Sigmoid colon (tissue), 6 donors: ENCODE measurements at regions not wholly inside any gene's neighbourhood (a gene's known extent, or its start where the extent isn't known, plus 50 kb on each side); places are given as distances from the start of the nearest gene placed in this dataset.

Experiments
- DNase-seq: peaks from one replicate; pipeline ENCODE4 v3.0.0-alpha.2; 2019
- H3K27ac ChIP-seq, 4 donors: fragments of 200-600 bp; sonication (generic); one replicate each; pipeline ENCODE4 v1.5.1; 2016 to 2019; ENCODE audit warnings: mild to moderate bottlenecking in 1 of 4
- H3K27me3 ChIP-seq, 3 donors: fragments of 200-600 bp; sonication (generic); one replicate each; pipeline ENCODE4 v1.5.1; 2019; ENCODE audit warnings: mild to moderate bottlenecking in 1 of 3
- H3K36me3 ChIP-seq, 4 donors: fragments of 200-600 bp; sonication (generic); one replicate each; pipeline ENCODE4 v1.5.1; 2016 to 2019
- H3K4me1 ChIP-seq, 4 donors: fragments of 200-600 bp; sonication (generic); one replicate each; pipeline ENCODE4 v1.5.1; 2017 to 2019
- H3K4me3 ChIP-seq, 4 donors: fragments of 200-600 bp; sonication (generic); one replicate each; pipeline ENCODE4 v1.5.1; 2017 to 2019; ENCODE audit warnings: mild to moderate bottlenecking in 2 of 4, moderate library complexity in 1 of 4
- H3K9me3 ChIP-seq, 4 donors: fragments of 200-600 bp in 3 of 4; sonication (generic) in 3 of 4; one replicate each; pipeline versions ENCODE4 v1.5.1 to v1.6.1; 2013 to 2019
- EP300 ChIP-seq, 4 donors: sonication (generic); formaldehyde crosslinking; IDR thresholded peaks; one replicate each; pipeline ENCODE4 v1.6.1; 2017; ENCODE audit warnings: antibody characterized with exemption in 4 of 4
- POLR2A ChIP-seq, 2 donors: fragments of 450-650 bp; IDR thresholded peaks; one replicate each; pipeline ENCODE4 v1.6.1; 2016; ENCODE audit warnings: antibody characterized with exemption in 2 of 2, mild to moderate bottlenecking in 2 of 2, moderate library complexity in 2 of 2
- POLR2AphosphoS5 ChIP-seq, 4 donors: sonication (generic); formaldehyde crosslinking; IDR thresholded peaks; one replicate each; pipeline ENCODE4 v1.6.1; 2017; ENCODE audit warnings: antibody characterized with exemption in 4 of 4
- WGBS, 2 donors: extraction: QIAGEN DNeasy Blood & Tissue Kit; methylation state at CpG; one replicate each; pipeline ENCODE4 v1.1.7; 2013; 5-methylcytosine and 5-hydroxymethylcytosine counted together
- intact Hi-C: fragments of 100-400 bp; cut with DNase I; formaldehyde crosslinking; loops from one replicate; pipeline ENCODE4 v1.15.1; 2023
- TF ChIP-seq, protein P1 (sequence below), 4 experiments: fragments of 450-650 bp in 3 of 4; fragments of 200-600 bp in 1 of 4; IDR thresholded peaks; one replicate each; pipeline ENCODE4 v1.5.1; 2016 to 2019; ENCODE audit warnings: antibody characterized with exemption in 4 of 4, mild to moderate bottlenecking in 3 of 4, moderate library complexity in 2 of 4
- donor health status: healthy with polysubstance abuse.
- donor health status: healthy.

DNA sequence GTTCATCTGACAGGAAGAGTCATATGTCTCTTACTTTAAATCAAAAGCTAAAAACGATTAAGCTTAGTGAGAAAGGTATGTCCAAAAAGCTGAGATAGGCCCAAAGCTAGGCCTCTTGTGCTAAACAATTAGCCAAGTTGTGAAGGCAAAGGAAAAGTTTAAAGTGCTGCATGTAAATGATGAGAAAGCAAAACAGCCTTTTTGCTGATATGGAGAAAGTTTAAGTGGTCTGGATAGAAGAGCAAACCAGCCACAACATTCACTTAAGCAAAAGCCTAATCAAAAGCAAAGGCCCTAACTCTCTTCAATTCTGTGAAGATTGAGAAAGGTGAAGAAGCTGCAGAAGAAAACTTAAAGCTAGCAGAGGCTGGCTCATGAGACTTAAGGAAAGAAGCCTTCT lies 511.3 kb upstream of the FAM98A start:
- Histone ChIP-seq H3K4me1 (no peaks in the 10 kb centered on the region), H3K36me3 (no peaks in the 10 kb centered on the region), H3K27ac (no peak overlapping the region), H3K4me3 (no peak overlapping the region), H3K27me3 (no peaks in the 10 kb centered on the region), H3K9me3 (no peaks in the 10 kb centered on the region)
- intact Hi-C loops: no loop called here
- 53 to 77% methylated on average over 1 of the region's 1 CpG for WGBS, 2 donors
- TF ChIP-seq, protein P1, sequence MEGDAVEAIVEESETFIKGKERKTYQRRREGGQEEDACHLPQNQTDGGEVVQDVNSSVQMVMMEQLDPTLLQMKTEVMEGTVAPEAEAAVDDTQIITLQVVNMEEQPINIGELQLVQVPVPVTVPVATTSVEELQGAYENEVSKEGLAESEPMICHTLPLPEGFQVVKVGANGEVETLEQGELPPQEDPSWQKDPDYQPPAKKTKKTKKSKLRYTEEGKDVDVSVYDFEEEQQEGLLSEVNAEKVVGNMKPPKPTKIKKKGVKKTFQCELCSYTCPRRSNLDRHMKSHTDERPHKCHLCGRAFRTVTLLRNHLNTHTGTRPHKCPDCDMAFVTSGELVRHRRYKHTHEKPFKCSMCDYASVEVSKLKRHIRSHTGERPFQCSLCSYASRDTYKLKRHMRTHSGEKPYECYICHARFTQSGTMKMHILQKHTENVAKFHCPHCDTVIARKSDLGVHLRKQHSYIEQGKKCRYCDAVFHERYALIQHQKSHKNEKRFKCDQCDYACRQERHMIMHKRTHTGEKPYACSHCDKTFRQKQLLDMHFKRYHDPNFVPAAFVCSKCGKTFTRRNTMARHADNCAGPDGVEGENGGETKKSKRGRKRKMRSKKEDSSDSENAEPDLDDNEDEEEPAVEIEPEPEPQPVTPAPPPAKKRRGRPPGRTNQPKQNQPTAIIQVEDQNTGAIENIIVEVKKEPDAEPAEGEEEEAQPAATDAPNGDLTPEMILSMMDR (IDR thresholded peaks at IDR 0.05): no peak
- TF ChIP-seq POLR2A (IDR thresholded peaks at IDR 0.05) (no peak), EP300 (IDR thresholded peaks at IDR 0.05) (no peak), POLR2AphosphoS5 (IDR thresholded peaks at IDR 0.05) (no peak)
- DNase-seq: no peak

DNA sequence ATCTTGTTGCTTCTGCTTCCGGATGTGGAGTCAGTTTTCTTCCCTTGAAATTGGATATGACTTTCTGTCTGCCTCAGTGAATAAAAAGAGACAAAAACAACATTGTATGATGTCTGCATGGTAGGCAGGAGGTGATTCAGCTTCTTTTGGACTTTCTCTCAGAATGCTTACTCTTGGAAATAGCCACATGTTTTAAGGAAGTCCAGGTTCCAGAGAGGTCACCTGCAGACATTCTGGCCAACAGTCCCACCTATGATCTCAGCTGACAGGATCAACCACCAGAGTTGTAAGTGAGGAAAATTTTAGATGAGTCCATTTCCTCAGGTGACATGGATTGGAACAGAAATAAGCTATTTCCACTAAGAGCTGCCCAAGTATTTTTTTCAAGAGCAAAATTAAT lies 508.7 kb upstream of the FAM98A start:
- WGBS, 2 donors: 90 to 95% methylated on average over 1 of the region's 1 CpG
- no peak overlapping the region for H3K4me3 ChIP-seq
- no peak for DNase-seq
- no peaks in the 10 kb centered on the region for H3K36me3 ChIP-seq
- intact Hi-C loops: no loop called here
- no peaks in the 10 kb centered on the region for H3K9me3 ChIP-seq
- TF ChIP-seq POLR2A (IDR thresholded peaks at IDR 0.05) (no peak), EP300 (IDR thresholded peaks at IDR 0.05) (no peak)
- no peak overlapping the region for H3K27ac ChIP-seq
- H3K4me1 ChIP-seq: no peaks in the 10 kb centered on the region
- no peaks in the 10 kb centered on the region for H3K27me3 ChIP-seq

DNA sequence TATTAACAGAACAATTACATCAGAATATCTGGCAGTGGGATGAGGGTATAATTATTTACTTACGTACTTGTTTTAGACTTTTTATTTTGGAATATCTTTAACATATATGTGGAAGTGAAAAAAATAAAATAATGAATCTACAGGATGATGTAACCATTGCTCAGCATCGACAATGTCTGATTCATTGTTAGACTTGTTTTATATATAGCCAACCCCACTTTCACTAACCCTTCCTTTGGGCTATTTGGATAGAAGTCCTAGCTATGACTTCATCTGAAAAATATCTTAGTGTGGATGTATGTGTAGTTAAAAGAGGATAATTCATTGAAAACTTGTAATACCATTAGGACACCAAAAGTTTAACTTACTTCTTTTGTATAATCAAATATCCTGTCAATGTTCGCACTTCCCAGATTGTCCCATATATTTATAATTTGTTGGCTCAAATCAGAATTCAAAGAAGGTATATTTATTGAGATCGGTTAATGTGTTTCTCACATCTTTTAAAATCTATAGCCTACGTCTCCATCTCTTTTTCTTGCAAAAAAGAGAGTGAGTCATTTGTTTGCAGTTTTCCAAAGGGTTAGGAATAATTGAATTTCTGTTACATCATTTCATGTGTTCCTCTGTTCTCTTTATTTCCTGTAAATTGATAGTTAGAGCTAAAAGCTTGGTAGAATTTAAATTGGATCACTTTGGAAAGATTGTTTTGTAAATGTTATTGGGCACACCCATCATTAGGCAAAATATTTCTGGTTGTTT lies 506.1 kb upstream of the FAM98A start:
- intact Hi-C loops: no loop called here
- TF ChIP-seq EP300 (IDR thresholded peaks at IDR 0.05) (no peak), POLR2AphosphoS5 (IDR thresholded peaks at IDR 0.05) (no peak), POLR2A (IDR thresholded peaks at IDR 0.05) (no peak)
- TF ChIP-seq, protein P1 (IDR thresholded peaks at IDR 0.05): no peak
- Histone ChIP-seq H3K27me3 (no peaks in the 10 kb centered on the region), H3K36me3 (no peaks in the 10 kb centered on the region), H3K9me3 (no peaks in the 10 kb centered on the region), H3K27ac (no peak overlapping the region), H3K4me3 (no peak overlapping the region), H3K4me1 (peaks cover 0 to 7% (median 5%) of the 10 kb centered on the region in 4 donors)
- no peak for DNase-seq
- WGBS, 2 donors: 70 to 77% methylated on average over 5 of the region's 5 CpGs

DNA sequence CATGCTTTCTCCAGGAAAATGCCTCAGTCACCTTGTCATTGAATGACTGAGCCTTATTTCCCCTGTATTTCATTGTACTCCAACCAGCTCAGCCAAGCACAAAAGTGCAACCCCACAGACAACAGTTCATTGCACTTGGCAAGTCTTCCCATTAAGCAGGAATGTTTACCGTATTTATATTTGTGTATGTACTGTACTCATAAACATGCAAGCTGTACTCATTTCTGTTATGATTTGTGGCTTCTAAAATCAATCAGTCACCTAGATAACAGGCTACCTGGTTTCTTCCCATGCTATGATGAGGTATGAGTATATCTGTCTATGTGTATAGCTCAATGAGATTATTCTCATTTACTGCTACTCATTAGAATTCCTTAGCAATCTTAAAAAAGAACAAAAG lies 505.5 kb upstream of the FAM98A start:
- no peak overlapping the region for H3K4me3 ChIP-seq
- intact Hi-C loops: no loop called here
- no peaks in the 10 kb centered on the region for H3K27me3 ChIP-seq
- peaks cover 0 to 8% (median 7%) of the 10 kb centered on the region in 4 donors for H3K4me1 ChIP-seq
- H3K36me3 ChIP-seq: no peaks in the 10 kb centered on the region
- DNase-seq: no peak
- 51 to 55% methylated on average over 1 of the region's 1 CpG for WGBS, 2 donors
- TF ChIP-seq POLR2AphosphoS5 (IDR thresholded peaks at IDR 0.05) (no peak), POLR2A (IDR thresholded peaks at IDR 0.05) (no peak), EP300 (IDR thresholded peaks at IDR 0.05) (no peak)
- TF ChIP-seq, protein P1 (IDR thresholded peaks at IDR 0.05): no peak
- H3K9me3 ChIP-seq: no peaks in the 10 kb centered on the region
- no peak overlapping the region for H3K27ac ChIP-seq

DNA sequence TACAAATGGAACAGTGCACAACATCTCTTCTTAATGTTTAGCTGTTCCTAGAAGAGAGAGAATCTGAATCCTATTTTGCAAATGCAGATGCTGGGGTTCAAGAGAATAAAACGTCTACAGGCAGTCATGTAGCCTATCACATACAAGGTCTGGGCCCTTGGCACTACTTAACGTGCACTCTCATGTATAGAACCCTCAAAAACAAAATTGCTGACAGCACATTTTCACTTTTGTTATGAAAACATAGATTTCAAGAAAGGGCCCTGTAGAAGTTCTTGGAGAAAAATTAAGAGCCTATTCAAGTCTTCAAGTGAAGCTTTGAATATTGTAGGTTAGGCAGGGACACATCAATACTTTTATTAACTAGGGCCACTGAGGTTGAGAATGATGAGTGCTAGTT lies 504.3 kb upstream of the FAM98A start:
- intact Hi-C loops: no loop called here
- H3K27me3 ChIP-seq: no peaks in the 10 kb centered on the region
- H3K36me3 ChIP-seq: no peaks in the 10 kb centered on the region
- H3K4me1 ChIP-seq: peaks cover 0 to 8% (median 7%) of the 10 kb centered on the region in 4 donors
- TF ChIP-seq EP300 (IDR thresholded peaks at IDR 0.05) (no peak), POLR2A (IDR thresholded peaks at IDR 0.05) (no peak)
- no peaks in the 10 kb centered on the region for H3K9me3 ChIP-seq
- H3K27ac ChIP-seq: no peak overlapping the region
- no peak for DNase-seq
- no peak overlapping the region for H3K4me3 ChIP-seq
- WGBS, 2 donors: 74 to 83% methylated on average over 2 of the region's 2 CpGs

DNA sequence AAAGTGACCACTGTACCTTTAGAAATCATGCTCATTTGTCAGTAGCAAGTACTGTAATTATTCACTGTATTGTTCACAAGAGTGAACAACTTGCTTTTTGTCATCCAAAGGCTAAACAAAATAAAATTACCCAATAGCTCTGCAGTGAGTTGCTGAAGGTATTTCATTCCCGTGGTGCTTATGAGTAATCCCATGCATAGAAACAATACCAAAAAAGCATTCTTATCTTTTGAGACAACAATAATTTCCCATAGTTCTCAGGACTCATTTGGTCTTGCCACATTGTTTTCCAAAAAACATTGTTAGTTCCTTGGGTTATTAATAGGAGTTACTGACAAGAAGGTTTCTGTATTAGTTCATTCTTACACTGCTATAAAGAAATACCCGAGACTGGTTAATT lies 503.2 kb upstream of the FAM98A start:
- intact Hi-C loops: no loop called here
- WGBS, 2 donors: 90 to 91% methylated on average over 2 of the region's 2 CpGs
- H3K27me3 ChIP-seq: no peaks in the 10 kb centered on the region

More for the DNA sequence above, 503.2 kb upstream of the FAM98A start:
- Histone ChIP-seq H3K27ac (no peak overlapping the region), H3K4me3 (no peak overlapping the region), H3K4me1 (peaks cover 0 to 8% (median 7%) of the 10 kb centered on the region in 4 donors), H3K9me3 (no peaks in the 10 kb centered on the region), H3K36me3 (no peaks in the 10 kb centered on the region)
- DNase-seq: no peak
- TF ChIP-seq EP300 (IDR thresholded peaks at IDR 0.05) (no peak), POLR2A (IDR thresholded peaks at IDR 0.05) (no peak), POLR2AphosphoS5 (IDR thresholded peaks at IDR 0.05) (no peak)
- TF ChIP-seq, protein P1 (IDR thresholded peaks at IDR 0.05): no peak
